Peyer's patch (tissue), 4 donors: ENCODE measurements at regions not wholly inside any gene's neighbourhood (a gene's known extent, or its start where the extent isn't known, plus 50 kb on each side); places are given as distances from the start of the nearest gene placed in this dataset.

Source experiments
- DNase-seq, 3 donors: peaks; one replicate each; pipeline ENCODE4 v3.0.0-alpha.2; 2017 to 2019
- H3K27ac ChIP-seq, 4 donors: fragments of 200-600 bp; sonication (generic); one replicate each; pipeline ENCODE4 v1.5.1; 2016 to 2019
- H3K27me3 ChIP-seq, 2 donors: fragments of 200-600 bp; sonication (generic); one replicate each; pipeline ENCODE4 v1.5.1; 2019
- H3K36me3 ChIP-seq, 3 donors: fragments of 200-600 bp; sonication (generic); one replicate each; pipeline ENCODE4 v1.5.1; 2016 to 2019
- H3K4me1 ChIP-seq, 4 donors: fragments of 200-600 bp; sonication (generic); one replicate each; pipeline ENCODE4 v1.5.1; 2016 to 2019
- H3K4me3 ChIP-seq, 4 donors: fragments of 200-600 bp; sonication (generic); 1 replicate in 3 of 4; 2 replicates in 1 of 4; pipeline ENCODE4 v1.5.1; 2016 to 2019; ENCODE audit warnings: mild to moderate bottlenecking in 1 of 4
- H3K9me3 ChIP-seq, 4 donors: fragments of 200-600 bp; sonication (generic); one replicate each; pipeline ENCODE4 v1.5.1; 2016 to 2019; ENCODE audit warnings: mild to moderate bottlenecking in 1 of 4
- POLR2A ChIP-seq, 2 donors: fragments of 450-650 bp; IDR thresholded peaks; one replicate each; pipeline ENCODE4 v1.5.1; 2017; ENCODE audit warnings: antibody characterized with exemption in 2 of 2, mild to moderate bottlenecking in 2 of 2, moderate library complexity in 2 of 2
- TF ChIP-seq, protein P1 (sequence below), 6 experiments: fragments of 450-650 bp in 4 of 6; fragments of 200-600 bp in 2 of 6; sonication (generic) in 1 of 6; IDR thresholded peaks; one replicate each; pipeline ENCODE4 v1.5.1; 2017 to 2019; ENCODE audit warnings: antibody characterized with exemption in 6 of 6, mild to moderate bottlenecking in 3 of 6, moderate library complexity in 1 of 6

DNA sequence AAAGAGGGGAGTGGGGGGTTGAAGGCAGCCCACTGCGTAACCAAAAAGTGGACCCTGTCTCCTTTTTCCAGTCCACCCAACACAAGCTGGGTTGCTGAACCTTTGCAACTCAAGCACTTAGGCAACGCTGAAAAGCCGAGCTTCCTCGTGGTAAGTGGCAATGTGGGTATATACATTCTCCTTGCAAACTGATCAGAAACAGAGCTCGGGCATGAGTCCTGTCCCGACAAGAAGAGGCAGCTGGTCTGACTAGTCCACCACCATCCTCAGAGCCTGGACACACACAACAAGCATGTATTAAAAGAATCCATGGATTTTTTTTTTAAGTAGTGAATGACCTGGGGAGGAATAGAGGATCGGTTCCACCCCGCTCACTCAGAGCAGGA is 240.6 kb upstream of the ZNF507 start:
- H3K4me3 ChIP-seq, result no peak overlapping the region
- no peaks in the 10 kb centered on the region for H3K9me3 ChIP-seq
- H3K36me3 ChIP-seq, result no peaks in the 10 kb centered on the region
- H3K27ac ChIP-seq, result no peak overlapping the region
- H3K27me3 ChIP-seq, result no peaks in the 10 kb centered on the region
- no peaks in the 10 kb centered on the region for H3K4me1 ChIP-seq
- TF ChIP-seq POLR2A (IDR thresholded peaks at IDR 0.05), result no peak
- TF ChIP-seq, protein P1, sequence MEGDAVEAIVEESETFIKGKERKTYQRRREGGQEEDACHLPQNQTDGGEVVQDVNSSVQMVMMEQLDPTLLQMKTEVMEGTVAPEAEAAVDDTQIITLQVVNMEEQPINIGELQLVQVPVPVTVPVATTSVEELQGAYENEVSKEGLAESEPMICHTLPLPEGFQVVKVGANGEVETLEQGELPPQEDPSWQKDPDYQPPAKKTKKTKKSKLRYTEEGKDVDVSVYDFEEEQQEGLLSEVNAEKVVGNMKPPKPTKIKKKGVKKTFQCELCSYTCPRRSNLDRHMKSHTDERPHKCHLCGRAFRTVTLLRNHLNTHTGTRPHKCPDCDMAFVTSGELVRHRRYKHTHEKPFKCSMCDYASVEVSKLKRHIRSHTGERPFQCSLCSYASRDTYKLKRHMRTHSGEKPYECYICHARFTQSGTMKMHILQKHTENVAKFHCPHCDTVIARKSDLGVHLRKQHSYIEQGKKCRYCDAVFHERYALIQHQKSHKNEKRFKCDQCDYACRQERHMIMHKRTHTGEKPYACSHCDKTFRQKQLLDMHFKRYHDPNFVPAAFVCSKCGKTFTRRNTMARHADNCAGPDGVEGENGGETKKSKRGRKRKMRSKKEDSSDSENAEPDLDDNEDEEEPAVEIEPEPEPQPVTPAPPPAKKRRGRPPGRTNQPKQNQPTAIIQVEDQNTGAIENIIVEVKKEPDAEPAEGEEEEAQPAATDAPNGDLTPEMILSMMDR (IDR thresholded peaks at IDR 0.05), result no peak
- no peak for DNase-seq

DNA sequence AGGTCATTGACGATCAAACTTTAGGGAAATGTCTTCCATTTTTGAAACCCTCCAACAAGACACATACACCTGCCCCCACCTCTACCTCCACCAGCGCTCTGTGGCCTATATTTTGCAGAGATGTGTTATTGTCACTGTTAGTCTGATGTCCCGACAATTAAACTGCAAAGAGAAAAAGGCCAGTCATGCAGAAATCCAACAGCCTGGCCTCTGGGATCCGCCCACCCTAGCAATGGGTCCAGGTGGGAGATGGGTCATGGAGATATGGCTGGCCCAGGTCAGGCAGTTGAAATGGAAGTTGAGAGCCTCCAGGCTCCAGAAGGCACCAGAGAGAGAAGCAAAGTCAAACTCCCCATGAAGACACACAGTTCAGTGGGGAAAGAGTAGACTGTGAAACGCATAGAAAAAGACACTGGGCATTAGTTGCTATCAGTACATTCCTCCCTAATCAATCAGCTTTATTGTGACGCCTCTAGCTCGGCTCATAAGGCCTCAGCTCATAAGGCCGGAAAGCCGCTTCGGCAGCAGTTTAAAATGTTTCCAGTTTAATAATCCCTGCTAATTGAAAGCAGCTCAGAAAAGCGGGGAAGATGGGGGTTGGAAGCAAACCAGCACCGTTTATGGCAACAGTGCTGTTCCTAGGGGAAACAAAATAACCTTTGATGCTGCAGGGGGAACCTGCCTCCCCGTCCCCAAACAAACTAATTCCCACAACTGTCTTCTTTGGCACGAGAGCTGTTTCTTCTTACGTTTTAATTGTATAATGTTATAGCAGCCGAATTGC is 239.7 kb upstream of the ZNF507 start:
- Histone ChIP-seq H3K36me3 (no peaks in the 10 kb centered on the region), H3K4me3 (no peak overlapping the region), H3K27ac (no peak overlapping the region), H3K4me1 (no peaks in the 10 kb centered on the region), H3K27me3 (no peaks in the 10 kb centered on the region), H3K9me3 (no peaks in the 10 kb centered on the region)
- DNase-seq, result no peak
- no peak for TF ChIP-seq POLR2A (IDR thresholded peaks at IDR 0.05)
- TF ChIP-seq, protein P1 (IDR thresholded peaks at IDR 0.05), result no peak

- Histone ChIP-seq H3K27ac (no peak overlapping the region), H3K9me3 (peaks cover 0 to 10% (median 0%) of the 10 kb centered on the region in 4 donors), H3K4me3 (no peak overlapping the region), H3K4me1 (no peaks in the 10 kb centered on the region), H3K36me3 (no peaks in the 10 kb centered on the region), H3K27me3 (no peaks in the 10 kb centered on the region)
- no peak for DNase-seq
- TF ChIP-seq, protein P1 (IDR thresholded peaks at IDR 0.05), result no peak
- TF ChIP-seq POLR2A (IDR thresholded peaks at IDR 0.05), result no peak
Measured at GRCh38 chr19:32122258-32122657, 223.2 kb upstream of the ZNF507 start.

- no peaks in the 10 kb centered on the region for H3K4me1 ChIP-seq
- DNase-seq, result no peak
- peaks cover 0 to 10% (median 0%) of the 10 kb centered on the region in 4 donors for H3K9me3 ChIP-seq
- no peaks in the 10 kb centered on the region for H3K27me3 ChIP-seq
- H3K36me3 ChIP-seq, result no peaks in the 10 kb centered on the region
- no peak overlapping the region for H3K4me3 ChIP-seq
- TF ChIP-seq, protein P1 (IDR thresholded peaks at IDR 0.05), result no peak
- TF ChIP-seq POLR2A (IDR thresholded peaks at IDR 0.05), result no peak
- H3K27ac ChIP-seq, result no peak overlapping the region
Measured at GRCh38 chr19:32123355-32123940, 222.0 kb upstream of the ZNF507 start.

DNA sequence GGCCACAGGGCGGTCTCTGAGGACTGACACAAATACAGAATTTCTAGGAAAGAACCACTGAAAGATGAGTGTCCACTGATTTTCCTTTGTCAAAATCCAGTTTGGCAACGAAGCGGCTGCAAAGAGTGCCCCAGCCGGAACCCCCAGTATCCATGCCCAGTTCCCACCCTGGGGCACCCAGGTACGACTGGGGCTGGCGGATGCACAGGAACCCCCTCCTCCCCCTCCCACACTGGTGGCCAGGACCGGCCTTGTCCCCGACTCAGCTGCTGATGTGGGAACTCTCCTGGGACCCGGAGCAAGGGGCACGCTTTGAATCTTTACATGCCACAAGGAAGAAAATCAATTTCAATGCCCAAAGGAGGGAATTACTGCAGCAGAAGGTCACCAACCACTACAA is 220.8 kb upstream of the ZNF507 start:
- H3K27ac ChIP-seq, result no peak overlapping the region
- no peak overlapping the region for H3K4me3 ChIP-seq
- no peaks in the 10 kb centered on the region for H3K27me3 ChIP-seq
- no peaks in the 10 kb centered on the region for H3K36me3 ChIP-seq
- H3K9me3 ChIP-seq, result peaks cover 0 to 10% (median 0%) of the 10 kb centered on the region in 4 donors
- H3K4me1 ChIP-seq, result no peaks in the 10 kb centered on the region
- TF ChIP-seq, protein P1 (IDR thresholded peaks at IDR 0.05), result no peak
- no peak for TF ChIP-seq POLR2A (IDR thresholded peaks at IDR 0.05)
- no peak for DNase-seq
